ENCODE measurements at regions not wholly inside any gene's neighbourhood (a gene's known extent, or its start where the extent isn't known, plus 50 kb on each side); places are given as distances from the start of the nearest gene placed in this dataset.

GRCh38 chr4:113827285-113827684, 65.7 kb upstream of the CAMK2D start:
- no peaks in the 10 kb centered on the region for H4K20me1 ChIP-seq (ENCODE audit: low read depth)
- no peak overlapping the region for H3K4me3 Mint-ChIP-seq
- no peaks in the 10 kb centered on the region for H3K9me3 Mint-ChIP-seq
- no peaks in the 10 kb centered on the region for H3K79me2 ChIP-seq (ENCODE audit: low read depth)
- no peak overlapping the region for H3K27ac Mint-ChIP-seq
- H3K9ac ChIP-seq = no peak overlapping the region
- no peaks in the 10 kb centered on the region for H3K27me3 ChIP-seq
- H3K27ac ChIP-seq = no peak overlapping the region
- no peak for DNase-seq (ENCODE audit: low spot score)
- H3K27me3 Mint-ChIP-seq (ENCODE audit: insufficient read depth, low read depth) = peaks cover 3% of the 10 kb centered on the region
- peaks cover 38% of the 10 kb centered on the region for H3K4me1 Mint-ChIP-seq
- H3K36me3 ChIP-seq = no peaks in the 10 kb centered on the region
- TF ChIP-seq, protein P1, sequence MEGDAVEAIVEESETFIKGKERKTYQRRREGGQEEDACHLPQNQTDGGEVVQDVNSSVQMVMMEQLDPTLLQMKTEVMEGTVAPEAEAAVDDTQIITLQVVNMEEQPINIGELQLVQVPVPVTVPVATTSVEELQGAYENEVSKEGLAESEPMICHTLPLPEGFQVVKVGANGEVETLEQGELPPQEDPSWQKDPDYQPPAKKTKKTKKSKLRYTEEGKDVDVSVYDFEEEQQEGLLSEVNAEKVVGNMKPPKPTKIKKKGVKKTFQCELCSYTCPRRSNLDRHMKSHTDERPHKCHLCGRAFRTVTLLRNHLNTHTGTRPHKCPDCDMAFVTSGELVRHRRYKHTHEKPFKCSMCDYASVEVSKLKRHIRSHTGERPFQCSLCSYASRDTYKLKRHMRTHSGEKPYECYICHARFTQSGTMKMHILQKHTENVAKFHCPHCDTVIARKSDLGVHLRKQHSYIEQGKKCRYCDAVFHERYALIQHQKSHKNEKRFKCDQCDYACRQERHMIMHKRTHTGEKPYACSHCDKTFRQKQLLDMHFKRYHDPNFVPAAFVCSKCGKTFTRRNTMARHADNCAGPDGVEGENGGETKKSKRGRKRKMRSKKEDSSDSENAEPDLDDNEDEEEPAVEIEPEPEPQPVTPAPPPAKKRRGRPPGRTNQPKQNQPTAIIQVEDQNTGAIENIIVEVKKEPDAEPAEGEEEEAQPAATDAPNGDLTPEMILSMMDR (IDR thresholded peaks at IDR 0.05) = no peak
- TF ChIP-seq EZH2phosphoT487 (IDR thresholded peaks at IDR 0.05) (no peak), EZH2 (IDR thresholded peaks at IDR 0.05) (no peak)
- no peaks in the 10 kb centered on the region for H3K9me3 ChIP-seq (ENCODE audit: low read depth)
- no peak overlapping the region for H2AFZ ChIP-seq (replicated peaks)
- H3K4me3 ChIP-seq = no peak overlapping the region
- no peaks in the 10 kb centered on the region for H3K4me1 ChIP-seq
- no peaks in the 10 kb centered on the region for H3K36me3 Mint-ChIP-seq
- H3K4me2 ChIP-seq = no peak overlapping the region
- no peaks in the 10 kb centered on the region for H3F3A ChIP-seq (ENCODE audit: low read depth)

DNA sequence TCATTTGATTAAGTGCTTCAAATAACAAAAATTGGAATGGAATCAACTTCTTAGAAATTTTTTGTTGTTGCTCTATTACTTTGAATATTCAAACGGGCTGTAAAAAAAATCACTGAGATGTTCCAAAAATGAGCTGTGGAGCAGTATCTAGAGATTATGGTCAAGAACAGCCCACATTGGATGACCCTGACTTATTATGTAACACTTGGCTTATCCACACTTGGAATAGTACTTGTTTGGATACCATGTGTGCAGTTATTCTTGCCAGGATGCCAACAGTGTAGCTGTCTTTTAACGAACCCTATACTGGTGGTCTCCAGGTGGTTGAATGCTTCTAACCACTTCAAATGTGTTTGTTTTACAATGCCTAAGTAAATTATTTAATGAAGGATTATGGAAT, 64.9 kb upstream of the CAMK2D start:
- Histone ChIP-seq H3K9ac (no peak overlapping the region), H3K4me2 (no peak overlapping the region), H3K4me1 (no peaks in the 10 kb centered on the region), H4K20me1 (ENCODE audit: low read depth) (no peaks in the 10 kb centered on the region), H3K36me3 (no peaks in the 10 kb centered on the region), H3K27me3 (no peaks in the 10 kb centered on the region), H2AFZ (replicated peaks) (no peak overlapping the region), H3K27ac (no peak overlapping the region), H3K79me2 (ENCODE audit: low read depth) (no peaks in the 10 kb centered on the region), H3K9me3 (ENCODE audit: low read depth) (no peaks in the 10 kb centered on the region), H3F3A (ENCODE audit: low read depth) (no peaks in the 10 kb centered on the region), H3K4me3 (no peak overlapping the region)
- Mint-ChIP-seq H3K9me3 (no peaks in the 10 kb centered on the region), H3K27ac (no peak overlapping the region), H3K4me3 (no peak overlapping the region), H3K4me1 (peaks cover 40% of the 10 kb centered on the region), H3K36me3 (no peaks in the 10 kb centered on the region), H3K27me3 (ENCODE audit: insufficient read depth, low read depth) (peaks cover 3% of the 10 kb centered on the region)
- TF ChIP-seq EZH2phosphoT487 (IDR thresholded peaks at IDR 0.05) (no peak), EZH2 (IDR thresholded peaks at IDR 0.05) (no peak)
- TF ChIP-seq, protein P1 (IDR thresholded peaks at IDR 0.05) = no peak
- no peak for DNase-seq (ENCODE audit: low spot score)

- no peaks in the 10 kb centered on the region for H3K36me3 Mint-ChIP-seq
- Histone ChIP-seq H3K27me3 (no peaks in the 10 kb centered on the region), H3K9ac (no peak overlapping the region), H3K4me2 (no peak overlapping the region), H3K79me2 (ENCODE audit: low read depth) (no peaks in the 10 kb centered on the region), H3K36me3 (no peaks in the 10 kb centered on the region), H4K20me1 (ENCODE audit: low read depth) (no peaks in the 10 kb centered on the region), H3K9me3 (ENCODE audit: low read depth) (no peaks in the 10 kb centered on the region), H3K27ac (no peak overlapping the region), H3K4me3 (no peak overlapping the region), H3F3A (ENCODE audit: low read depth) (no peaks in the 10 kb centered on the region), H3K4me1 (no peaks in the 10 kb centered on the region), H2AFZ (replicated peaks) (no peak overlapping the region)
- no peaks in the 10 kb centered on the region for H3K9me3 Mint-ChIP-seq
- no peak for DNase-seq (ENCODE audit: low spot score)
- H3K27me3 Mint-ChIP-seq (ENCODE audit: insufficient read depth, low read depth) = peaks cover 3% of the 10 kb centered on the region
- peak overlapping the region; percentile 67 for H3K27ac Mint-ChIP-seq
- H3K4me3 Mint-ChIP-seq = no peak overlapping the region
- TF ChIP-seq, protein P1 (IDR thresholded peaks at IDR 0.05) = no peak
- TF ChIP-seq EZH2phosphoT487 (IDR thresholded peaks at IDR 0.05) (no peak), EZH2 (IDR thresholded peaks at IDR 0.05) (no peak)
- peaks cover 38% of the 10 kb centered on the region for H3K4me1 Mint-ChIP-seq
Observed at GRCh38 chr4:113825272-113825671, 63.7 kb upstream of the CAMK2D start.

Measured in neural progenitor cell (in vitro differentiated cells).